Lung (tissue), 9 donors: ENCODE measurements at regions not wholly inside any gene's neighbourhood (a gene's known extent, or its start where the extent isn't known, plus 50 kb on each side); places are given as distances from the start of the nearest gene placed in this dataset.
"Not testable (repeated sequence)": the region's sequence is repeated elsewhere in the genome, so short reads cannot be mapped to it uniquely, and the experiment has no call there.

Source experiments
- ATAC-seq: fragments of 200-7000 bp; cut with Tn5 transposase; one replicate; pipeline ENCODE4 v1.9.1; 2020; ENCODE audit warnings: moderate number of reproducible peaks; ENCODE audit not compliant: insufficient read depth, low FRiP score
- DNase-seq, 3 donors: peaks; one replicate each; pipeline ENCODE4 v3.0.0-alpha.2; 2013 to 2017
- H3K27ac ChIP-seq, 2 donors: one replicate each; pipeline ENCODE4 v1.5.1; 2013; ENCODE audit warnings: mild to moderate bottlenecking in 2 of 2, moderate library complexity in 2 of 2, control low read depth in 1 of 2, inconsistent platforms in 1 of 2, low read depth in 1 of 2, low read length in 1 of 2
- H3K27me3 ChIP-seq, 3 donors: one replicate each; pipeline ENCODE4 v1.5.1; 2013; ENCODE audit warnings: low read length in 2 of 3; ENCODE audit not compliant: control insufficient read depth in 3 of 3, insufficient read depth in 3 of 3
- H3K36me3 ChIP-seq, 4 donors: one replicate each; pipeline ENCODE4 v1.5.1; 2013; ENCODE audit warnings: low read length in 4 of 4, mild to moderate bottlenecking in 1 of 4, moderate library complexity in 1 of 4; ENCODE audit not compliant: control insufficient read depth in 4 of 4, insufficient read depth in 4 of 4
- H3K4me1 ChIP-seq, 5 donors: one replicate each; pipeline ENCODE4 v1.5.1; 2013; ENCODE audit warnings: low read length in 5 of 5, mild to moderate bottlenecking in 2 of 5, moderate library complexity in 1 of 5; ENCODE audit not compliant: control insufficient read depth in 5 of 5, insufficient read depth in 5 of 5
- H3K4me3 ChIP-seq: one replicate; pipeline ENCODE4 v1.5.1; 2013; ENCODE audit warnings: mild to moderate bottlenecking, control low read depth, moderate library complexity
- H3K9ac ChIP-seq, 2 donors: one replicate each; pipeline ENCODE4 v1.5.1; 2013; ENCODE audit warnings: low read length in 2 of 2, control low read depth in 1 of 2; ENCODE audit not compliant: insufficient read depth in 1 of 2
- H3K9me3 ChIP-seq, 4 donors: one replicate each; pipeline ENCODE4 v1.5.1; 2013; ENCODE audit warnings: low read length in 3 of 4, mild to moderate bottlenecking in 1 of 4, moderate library complexity in 1 of 4; ENCODE audit not compliant: control insufficient read depth in 4 of 4, insufficient read depth in 3 of 4
- WGBS, 2 donors: extraction: QIAGEN DNeasy Blood & Tissue Kit; methylation state at CpG; one replicate each; pipeline ENCODE4 v1.1.7; 2013; 5-methylcytosine and 5-hydroxymethylcytosine counted together
- donor health status: Bipolar disorder and iron deficiency.
- donor health status: healthy.
- donor health status: DM: yes; HTN: yes; CAD: no.

GRCh38 chr11:3282692-3283091, 50.5 kb upstream of the MRGPRE start:
- DNase-seq, H3K4me1 ChIP-seq, H3K36me3 ChIP-seq, H3K9me3 ChIP-seq, H3K27ac ChIP-seq, H3K4me3 ChIP-seq, H3K27me3 ChIP-seq, ATAC-seq, H3K9ac ChIP-seq: not testable (repeated sequence)
- WGBS, 2 donors: 83 to 94% methylated on average over 1 of the region's 4 CpGs
